Adrenal gland (tissue), 9 donors: ENCODE measurements at regions not wholly inside any gene's neighbourhood (a gene's known extent, or its start where the extent isn't known, plus 50 kb on each side); places are given as distances from the start of the nearest gene placed in this dataset.

ENCODE experiments used
- DNase-seq, 7 donors: peaks; one replicate each; pipeline ENCODE4 v3.0.0-alpha.2; 2019 to 2020
- H3K27ac ChIP-seq, 5 donors: fragments of 200-600 bp; sonication (generic) in 4 of 5; 1 replicate in 3 of 5; 2 replicates in 2 of 5; pipeline versions ENCODE4 v1.5.1 to v1.8.0; 2016 to 2020; ENCODE audit warnings: mild to moderate bottlenecking in 1 of 5
- H3K27me3 ChIP-seq: fragments of 200-600 bp; 2 replicates; pipeline ENCODE4 v1.8.0; 2021
- H3K36me3 ChIP-seq, 2 donors: fragments of 200-600 bp; replicated peaks in 1 of 2; 1 replicate in 1 of 2; 2 replicates in 1 of 2; pipeline versions ENCODE4 v1.5.1 to v1.8.0; 2018 to 2022
- H3K4me1 ChIP-seq, 2 donors: fragments of 200-600 bp; replicated peaks in 1 of 2; 1 replicate in 1 of 2; 2 replicates in 1 of 2; pipeline versions ENCODE4 v1.5.1 to v1.8.0; 2018 to 2021
- H3K4me3 ChIP-seq, 4 donors: fragments of 200-600 bp; sonication (generic) in 3 of 4; one replicate each; pipeline ENCODE4 v1.5.1; 2016 to 2018
- H3K9me3 ChIP-seq, 3 donors: fragments of 200-600 bp; sonication (generic) in 1 of 3; replicated peaks in 1 of 3; 1 replicate in 2 of 3; 2 replicates in 1 of 3; pipeline versions ENCODE4 v1.5.1 to v1.8.0; 2016 to 2021
- POLR2A ChIP-seq, 2 donors: fragments of 450-650 bp; IDR thresholded peaks; one replicate each; pipeline ENCODE4 v1.6.1; 2017; ENCODE audit warnings: antibody characterized with exemption in 2 of 2, mild to moderate bottlenecking in 2 of 2, moderate library complexity in 1 of 2
- WGBS, 4 donors: extraction: QIAGEN DNeasy Blood & Tissue Kit in 2 of 4; methylation state at CpG; one replicate each; pipeline versions ENCODE4 v1.1.5 to v1.1.7; 2013 to 2017; 5-methylcytosine and 5-hydroxymethylcytosine counted together
- intact Hi-C, 2 donors: fragments of 100-400 bp; cut with DNase I; formaldehyde crosslinking; loops; one replicate each; pipeline versions ENCODE4 v1.14.1 to v1.15.0; 2022 to 2023
- TF ChIP-seq, protein P1 (sequence below), 6 experiments: fragments of 450-650 bp in 4 of 6; fragments of 200-600 bp in 2 of 6; sonication (generic) in 1 of 6; IDR thresholded peaks; 1 replicate in 5 of 6; 2 replicates in 1 of 6; pipeline versions ENCODE4 v1.5.1 to v1.8.0; 2016 to 2021; ENCODE audit warnings: antibody characterized with exemption in 6 of 6, mild to moderate bottlenecking in 2 of 6, moderate library complexity in 1 of 6
- donor health status: healthy with polysubstance abuse.
- donor health status: Bipolar disorder and iron deficiency.
- donor health status: DM: yes; HTN: yes; CAD: no.
- donor health status: DM: no; HTN: no; CAD: no.
- donor health status: DM: no; HTN: no; CAD: no.

DNA sequence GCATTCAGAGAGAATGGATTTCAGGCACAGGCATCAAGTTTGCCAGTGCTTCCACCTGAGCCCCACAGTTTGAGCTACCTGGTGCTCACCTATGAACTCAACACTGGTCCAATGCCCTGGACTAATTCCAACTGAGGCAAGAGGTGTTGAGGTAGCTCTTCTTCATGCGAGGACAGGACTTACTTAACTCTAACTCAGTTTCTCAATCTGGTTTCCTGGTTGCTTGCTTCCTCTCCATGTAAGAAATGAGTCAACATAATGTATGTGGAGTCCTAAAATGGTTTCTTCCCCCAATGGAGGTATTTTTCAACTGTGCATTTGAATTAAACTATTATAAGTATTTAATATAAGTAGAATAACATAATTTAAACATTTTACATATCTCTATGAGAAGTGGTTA is 523.6 kb upstream of the DAB2 start:
- H3K27ac ChIP-seq, result no peak overlapping the region
- TF ChIP-seq, protein P1, sequence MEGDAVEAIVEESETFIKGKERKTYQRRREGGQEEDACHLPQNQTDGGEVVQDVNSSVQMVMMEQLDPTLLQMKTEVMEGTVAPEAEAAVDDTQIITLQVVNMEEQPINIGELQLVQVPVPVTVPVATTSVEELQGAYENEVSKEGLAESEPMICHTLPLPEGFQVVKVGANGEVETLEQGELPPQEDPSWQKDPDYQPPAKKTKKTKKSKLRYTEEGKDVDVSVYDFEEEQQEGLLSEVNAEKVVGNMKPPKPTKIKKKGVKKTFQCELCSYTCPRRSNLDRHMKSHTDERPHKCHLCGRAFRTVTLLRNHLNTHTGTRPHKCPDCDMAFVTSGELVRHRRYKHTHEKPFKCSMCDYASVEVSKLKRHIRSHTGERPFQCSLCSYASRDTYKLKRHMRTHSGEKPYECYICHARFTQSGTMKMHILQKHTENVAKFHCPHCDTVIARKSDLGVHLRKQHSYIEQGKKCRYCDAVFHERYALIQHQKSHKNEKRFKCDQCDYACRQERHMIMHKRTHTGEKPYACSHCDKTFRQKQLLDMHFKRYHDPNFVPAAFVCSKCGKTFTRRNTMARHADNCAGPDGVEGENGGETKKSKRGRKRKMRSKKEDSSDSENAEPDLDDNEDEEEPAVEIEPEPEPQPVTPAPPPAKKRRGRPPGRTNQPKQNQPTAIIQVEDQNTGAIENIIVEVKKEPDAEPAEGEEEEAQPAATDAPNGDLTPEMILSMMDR (IDR thresholded peaks at IDR 0.05), result no peak
- no peak for TF ChIP-seq POLR2A (IDR thresholded peaks at IDR 0.05)

DNA sequence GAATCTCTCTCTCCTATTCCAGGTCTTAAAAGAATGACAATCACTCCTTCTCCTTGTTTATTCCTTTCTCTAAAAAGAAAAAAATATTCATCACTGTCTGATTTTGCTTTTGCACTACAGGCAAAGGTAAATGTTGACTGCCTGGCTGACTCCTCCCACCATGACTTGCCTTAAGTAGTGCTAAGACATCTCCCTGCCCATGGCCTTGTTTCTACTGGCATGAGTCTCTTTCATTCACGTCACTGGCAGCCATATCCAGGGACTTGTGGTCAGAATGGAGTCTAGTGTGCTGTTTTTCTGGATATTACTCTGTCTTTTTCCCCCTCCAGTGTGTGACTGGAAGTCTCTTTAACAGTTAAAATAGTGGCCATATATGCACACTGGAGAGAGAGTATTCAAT is 522.9 kb upstream of the DAB2 start:
- TF ChIP-seq, protein P1 (IDR thresholded peaks at IDR 0.05), result no peak
- no peak for TF ChIP-seq POLR2A (IDR thresholded peaks at IDR 0.05)
- H3K9me3 ChIP-seq, result no peaks in the 10 kb centered on the region
- intact Hi-C loops, result loop anchor here (5.0 to 10.0 kb wide), 2 partner anchors 737 to 740 kb away; no protein-coding TSS in a partner anchor
- H3K36me3 ChIP-seq, result no peaks in the 10 kb centered on the region
- no peak overlapping the region for H3K27ac ChIP-seq
- WGBS, 4 donors, result 43 to 53% (median 49%) methylated on average over 1 of the region's 1 CpG
- no peaks in the 10 kb centered on the region for H3K4me1 ChIP-seq
- no peaks in the 10 kb centered on the region for H3K27me3 ChIP-seq
- DNase-seq, result no peak
- no peak overlapping the region for H3K4me3 ChIP-seq

More for the DNA sequence above, 523.6 kb upstream of the DAB2 start:
- Histone ChIP-seq H3K9me3 (no peaks in the 10 kb centered on the region), H3K36me3 (no peaks in the 10 kb centered on the region), H3K4me1 (no peaks in the 10 kb centered on the region), H3K27me3 (no peaks in the 10 kb centered on the region), H3K4me3 (no peak overlapping the region)
- DNase-seq, result no peak
- intact Hi-C loops, result loop anchor here (5.0 to 10.0 kb wide), 2 partner anchors 736 to 739 kb away; no protein-coding TSS in a partner anchor
- 47 to 89% (median 65%) methylated on average over 1 of the region's 1 CpG for WGBS, 4 donors

- 72 to 83% (median 77%) methylated on average over 2 of the region's 2 CpGs for WGBS, 4 donors
- Histone ChIP-seq H3K4me1 (no peaks in the 10 kb centered on the region), H3K27ac (no peak overlapping the region), H3K27me3 (no peaks in the 10 kb centered on the region), H3K9me3 (no peaks in the 10 kb centered on the region), H3K36me3 (no peaks in the 10 kb centered on the region), H3K4me3 (no peak overlapping the region)
- TF ChIP-seq POLR2A (IDR thresholded peaks at IDR 0.05), result no peak
- TF ChIP-seq, protein P1 (IDR thresholded peaks at IDR 0.05), result no peak
- DNase-seq, result no peak
- intact Hi-C loops, result loop anchor here (5.0 to 10.0 kb wide), 2 partner anchors 738 to 741 kb away; no protein-coding TSS in a partner anchor
These were observed 521.7 kb upstream of the DAB2 start for GRCh38 chr5:39946356-39947045.

- no peaks in the 10 kb centered on the region for H3K4me1 ChIP-seq
These were observed 521.1 kb upstream of the DAB2 start for GRCh38 chr5:39945870-39946269.

More at GRCh38 chr5:39945870-39946269, 521.1 kb upstream of the DAB2 start:
- no peak overlapping the region for H3K4me3 ChIP-seq
- TF ChIP-seq, protein P1 (IDR thresholded peaks at IDR 0.05), result no peak
- TF ChIP-seq POLR2A (IDR thresholded peaks at IDR 0.05), result no peak
- no peaks in the 10 kb centered on the region for H3K36me3 ChIP-seq
- H3K27me3 ChIP-seq, result no peaks in the 10 kb centered on the region
- DNase-seq, result no peak
- intact Hi-C loops, result loop anchor here (5.0 to 10.0 kb wide), 2 partner anchors 739 to 741 kb away; no protein-coding TSS in a partner anchor
- H3K9me3 ChIP-seq, result no peaks in the 10 kb centered on the region
- H3K27ac ChIP-seq, result no peak overlapping the region
- 84 to 95% (median 91%) methylated on average over 1 of the region's 1 CpG for WGBS, 4 donors
